HG03442 (cell line): ENCODE measurements at regions not wholly inside any gene's neighbourhood (a gene's known extent, or its start where the extent isn't known, plus 50 kb on each side); places are given as distances from the start of the nearest gene placed in this dataset.
A peak's percentile ranks its signal among the peaks of the same experiment; 100 is the strongest.

ENCODE experiments used
- ATAC-seq: cut with Tn5 transposase; IDR thresholded peaks from one replicate; pipeline ENCODE4 v1.9.1; 2021; ENCODE audit warnings: mild to moderate bottlenecking, moderate library complexity; ENCODE audit not compliant: unreplicated experiment

GRCh38 chr5:61777292-61777691, 445.2 kb downstream of the ZSWIM6 start:
- ATAC-seq: no peak

GRCh38 chr5:61779743-61780142, 447.7 kb downstream of the ZSWIM6 start:
- no peak for ATAC-seq

- ATAC-seq: no peak
Observed at GRCh38 chr5:61783481-61783880, 451.4 kb downstream of the ZSWIM6 start.

- ATAC-seq: no peak
Observed at GRCh38 chr5:61784341-61784740, 452.3 kb downstream of the ZSWIM6 start.

GRCh38 chr5:61788548-61788947, 456.5 kb downstream of the ZSWIM6 start:
- no peak for ATAC-seq

GRCh38 chr5:61790007-61790406, 457.9 kb downstream of the ZSWIM6 start:
- no peak for ATAC-seq

- peak; percentile 90 for ATAC-seq
Observed at GRCh38 chr5:61790678-61791077, 458.6 kb downstream of the ZSWIM6 start.

GRCh38 chr5:61796773-61797172, 464.7 kb downstream of the ZSWIM6 start:
- ATAC-seq: no peak

- no peak for ATAC-seq
Observed at GRCh38 chr5:61800450-61800849, 468.4 kb downstream of the ZSWIM6 start.

- no peak for ATAC-seq
Observed at GRCh38 chr5:61801174-61801573, 469.1 kb downstream of the ZSWIM6 start.

GRCh38 chr5:61802456-61802855, 470.4 kb downstream of the ZSWIM6 start:
- no peak for ATAC-seq

GRCh38 chr5:61805101-61805500, 473.0 kb downstream of the ZSWIM6 start:
- ATAC-seq: no peak

GRCh38 chr5:61806491-61807020, 474.5 kb downstream of the ZSWIM6 start:
- ATAC-seq: no peak

GRCh38 chr5:61808091-61808490, 476.0 kb downstream of the ZSWIM6 start:
- ATAC-seq: no peak

- no peak for ATAC-seq
Observed at GRCh38 chr5:61808909-61809308, 476.9 kb downstream of the ZSWIM6 start.

GRCh38 chr5:61809651-61810050, 477.6 kb downstream of the ZSWIM6 start:
- ATAC-seq: no peak

GRCh38 chr5:61811052-61811451, 479.0 kb downstream of the ZSWIM6 start:
- ATAC-seq: peak; percentile 44

GRCh38 chr5:61813361-61813760, 481.3 kb downstream of the ZSWIM6 start:
- ATAC-seq: no peak

- ATAC-seq: no peak
Observed at GRCh38 chr5:61815339-61815738, 483.3 kb downstream of the ZSWIM6 start.

- ATAC-seq: no peak
Observed at GRCh38 chr5:61816146-61816545, 484.1 kb downstream of the ZSWIM6 start.

GRCh38 chr5:61816585-61817450, 484.8 kb downstream of the ZSWIM6 start:
- no peak for ATAC-seq

GRCh38 chr5:61817472-61818326, 485.6 kb downstream of the ZSWIM6 start:
- ATAC-seq: no peak
